HG02884 (cell line): ENCODE measurements at regions not wholly inside any gene's neighbourhood (a gene's known extent, or its start where the extent isn't known, plus 50 kb on each side); places are given as distances from the start of the nearest gene placed in this dataset.

Experiments
- ATAC-seq: cut with Tn5 transposase; IDR thresholded peaks from one replicate; pipeline ENCODE4 v1.9.1; 2021; ENCODE audit warnings: mild to moderate bottlenecking, moderate library complexity; ENCODE audit not compliant: unreplicated experiment

DNA sequence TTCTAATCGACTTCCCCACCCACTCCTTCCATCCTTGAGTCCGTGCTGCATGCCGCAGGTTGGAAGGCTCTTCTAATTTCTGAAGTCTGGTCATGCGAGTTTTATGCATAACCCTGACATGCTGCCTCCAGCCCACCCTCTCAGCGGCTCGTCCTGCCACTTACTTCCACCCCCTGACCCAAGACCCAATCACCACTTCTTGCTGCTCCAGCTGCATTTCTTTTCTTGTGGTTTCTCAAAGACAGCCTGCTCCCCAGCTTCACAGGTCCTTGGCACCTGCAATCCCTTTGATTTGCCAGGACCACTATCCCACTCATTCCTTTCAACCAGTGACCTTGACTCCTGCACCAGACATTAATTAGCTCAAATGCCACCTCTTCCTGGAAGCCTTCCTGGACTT, 486.7 kb downstream of the VRK1 start:
- ATAC-seq, result no peak

GRCh38 chr14:97287956-97288355, 490.8 kb downstream of the VRK1 start:
- ATAC-seq, result no peak

- ATAC-seq, result no peak
Observed at GRCh38 chr14:97290065-97290464, 492.9 kb downstream of the VRK1 start.

DNA sequence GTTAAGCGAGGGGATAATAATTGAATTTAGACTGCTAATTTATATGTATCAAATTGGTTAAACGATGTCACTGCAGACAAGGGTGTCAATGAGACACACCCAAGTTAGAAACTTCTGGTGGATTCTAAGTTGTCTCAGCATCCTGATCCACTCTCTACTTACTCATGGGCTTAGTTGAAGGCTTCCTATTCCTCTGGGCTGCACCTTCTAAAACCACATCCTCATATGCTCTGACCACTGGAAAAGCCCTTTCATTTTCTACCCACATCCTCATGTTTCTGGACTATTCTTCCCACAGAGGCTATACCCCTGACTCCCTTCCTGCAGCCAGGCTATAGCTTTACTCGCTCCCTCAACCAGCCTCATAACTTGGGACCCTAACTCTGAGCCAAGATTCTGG, 493.8 kb downstream of the VRK1 start:
- no peak for ATAC-seq

- ATAC-seq, result no peak
Observed at GRCh38 chr14:97293659-97294058, 496.5 kb downstream of the VRK1 start.

GRCh38 chr14:97295108-97295710, 498.0 kb downstream of the VRK1 start:
- no peak for ATAC-seq

DNA sequence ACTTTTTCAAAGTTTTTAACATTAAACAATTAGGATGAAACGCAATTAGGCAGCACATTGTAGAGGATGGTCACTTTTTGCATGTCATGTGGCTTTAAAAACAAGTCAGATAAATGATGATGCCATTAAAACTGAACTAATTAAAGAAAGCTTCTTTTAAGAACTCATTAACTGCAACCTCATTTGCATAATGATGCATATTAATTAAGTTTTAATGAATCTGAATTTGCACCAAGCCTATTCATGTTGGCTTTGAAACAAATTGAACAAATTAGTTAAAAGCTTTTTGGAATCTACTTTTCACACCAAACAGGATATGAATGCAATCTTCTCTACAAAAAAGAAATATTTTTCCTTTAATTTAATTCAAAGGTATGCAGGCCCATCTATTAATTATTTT, 499.0 kb downstream of the VRK1 start:
- ATAC-seq, result no peak

GRCh38 chr14:97297100-97297499, 499.9 kb downstream of the VRK1 start:
- ATAC-seq, result no peak

- no peak for ATAC-seq
Observed at GRCh38 chr14:97298331-97298730, 501.1 kb downstream of the VRK1 start.

DNA sequence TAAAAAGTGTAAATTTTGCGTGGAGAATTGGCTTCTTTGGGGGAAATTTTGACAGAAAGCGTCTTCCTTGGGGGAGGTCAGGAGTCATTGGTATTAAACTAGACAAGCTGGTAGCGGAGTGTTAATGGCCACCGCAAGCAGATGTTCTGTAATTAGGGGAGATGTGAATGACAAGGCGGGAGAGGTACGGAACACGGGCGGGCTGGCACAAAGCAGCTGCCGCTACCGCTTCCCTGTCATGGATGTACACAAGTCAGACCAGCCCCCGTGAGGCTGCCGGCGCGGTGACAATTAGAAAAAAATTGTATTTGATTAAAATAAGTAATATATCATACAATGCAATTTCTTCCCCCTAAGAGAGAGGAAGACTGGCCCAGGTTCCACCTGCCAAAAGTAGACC, 501.6 kb downstream of the VRK1 start:
- no peak for ATAC-seq

GRCh38 chr14:97299661-97300060, 502.5 kb downstream of the VRK1 start:
- no peak for ATAC-seq

DNA sequence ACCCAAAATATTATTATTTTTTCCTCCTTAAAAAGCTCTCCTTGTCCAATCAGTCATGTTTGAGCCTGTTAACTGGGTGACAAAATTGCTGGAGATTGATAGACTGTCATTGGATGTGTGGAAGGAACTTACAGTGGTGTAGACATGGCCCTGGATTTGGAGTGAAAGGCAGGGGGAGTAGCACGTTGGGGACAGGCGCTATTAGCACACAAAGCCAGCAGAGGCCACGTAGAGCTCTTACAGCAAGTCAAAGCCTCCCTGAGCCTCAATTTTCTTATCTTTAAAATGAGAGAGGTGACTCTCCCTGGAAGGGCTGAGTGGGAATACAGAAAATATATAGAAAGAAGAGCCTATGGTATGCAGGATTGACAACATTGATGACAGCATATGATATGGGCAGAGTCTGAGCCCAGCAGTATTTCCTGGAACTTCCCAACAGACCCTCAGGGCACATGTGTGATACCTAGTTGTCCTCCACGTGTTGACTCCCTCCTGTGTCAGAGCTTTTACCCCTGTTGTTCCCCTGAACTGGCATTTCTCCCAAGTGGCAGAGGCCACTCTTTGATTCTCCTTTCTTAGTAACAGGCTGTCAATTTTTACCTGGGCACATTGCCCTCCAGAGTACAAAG, 504.9 kb downstream of the VRK1 start:
- ATAC-seq, result no peak

DNA sequence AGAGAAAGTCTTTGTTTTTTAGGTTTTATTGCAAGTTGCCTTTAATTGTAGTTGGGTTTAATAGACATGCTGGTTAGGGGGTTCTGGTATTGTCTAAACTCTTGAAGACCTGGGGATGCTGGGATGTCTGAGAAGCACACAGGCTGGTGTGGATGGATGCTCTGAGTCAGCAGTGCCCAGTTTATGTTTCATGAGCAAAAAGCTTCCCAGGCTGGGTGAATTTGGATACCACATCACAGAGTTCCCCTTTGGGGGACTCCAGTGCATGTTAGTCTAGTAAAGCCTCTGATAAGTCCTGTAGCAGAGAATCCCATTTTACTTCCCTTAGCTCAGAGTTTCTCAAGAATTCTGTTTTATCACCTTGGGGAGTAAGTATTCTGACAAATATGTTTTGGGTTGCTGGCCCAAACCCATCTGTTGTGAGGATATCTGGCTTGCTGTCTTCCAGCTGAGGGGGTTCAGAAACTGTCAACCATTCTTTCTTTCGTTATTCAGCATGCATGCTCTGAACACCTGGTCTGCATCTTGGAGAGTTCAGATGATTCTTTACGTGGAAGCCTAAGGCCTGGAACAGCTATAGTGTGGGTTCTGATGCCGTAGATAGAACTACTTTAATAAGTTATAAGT, 509.1 kb downstream of the VRK1 start:
- ATAC-seq, result no peak

DNA sequence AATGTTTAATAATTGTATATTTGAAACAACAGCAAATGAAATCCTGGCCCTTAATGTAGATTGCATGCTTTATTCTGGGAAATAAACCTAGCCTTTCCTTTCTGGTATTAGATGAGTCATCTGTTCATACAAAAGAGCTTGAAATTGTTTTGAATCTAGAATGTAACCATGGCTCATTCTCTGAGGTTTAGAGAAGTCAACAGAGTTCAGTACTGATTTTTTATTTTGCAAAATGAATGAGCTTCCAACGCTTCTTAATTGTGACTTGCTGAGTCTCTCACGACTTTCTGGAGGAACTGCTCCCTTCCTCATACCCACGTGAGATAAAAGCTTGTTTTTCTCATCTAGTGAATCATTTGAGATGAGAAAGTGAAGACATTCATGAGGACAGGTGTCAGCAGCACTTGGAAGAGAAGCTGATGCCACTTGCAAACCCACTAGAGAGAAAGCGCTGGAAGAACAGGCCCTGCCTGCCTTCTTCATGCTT, 509.6 kb downstream of the VRK1 start:
- ATAC-seq, result no peak

DNA sequence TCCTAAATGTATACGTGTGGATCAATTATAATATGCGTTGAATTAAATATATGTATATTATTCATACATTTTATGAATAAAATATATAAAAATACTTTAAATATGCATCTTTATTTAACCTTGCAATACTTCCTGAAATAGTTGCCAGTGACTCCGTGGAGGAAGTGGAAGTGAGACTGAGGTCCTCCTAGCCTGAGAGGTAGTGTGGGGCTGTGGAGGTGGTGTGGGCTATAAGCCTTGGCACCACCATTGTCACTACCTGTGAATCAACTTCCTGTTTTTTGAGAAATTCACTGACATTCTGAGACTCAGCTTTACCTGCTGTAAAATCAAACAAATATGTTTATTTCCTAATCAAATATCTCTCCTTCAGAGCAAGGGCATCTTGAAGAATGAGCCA, 514.2 kb downstream of the VRK1 start:
- no peak for ATAC-seq

DNA sequence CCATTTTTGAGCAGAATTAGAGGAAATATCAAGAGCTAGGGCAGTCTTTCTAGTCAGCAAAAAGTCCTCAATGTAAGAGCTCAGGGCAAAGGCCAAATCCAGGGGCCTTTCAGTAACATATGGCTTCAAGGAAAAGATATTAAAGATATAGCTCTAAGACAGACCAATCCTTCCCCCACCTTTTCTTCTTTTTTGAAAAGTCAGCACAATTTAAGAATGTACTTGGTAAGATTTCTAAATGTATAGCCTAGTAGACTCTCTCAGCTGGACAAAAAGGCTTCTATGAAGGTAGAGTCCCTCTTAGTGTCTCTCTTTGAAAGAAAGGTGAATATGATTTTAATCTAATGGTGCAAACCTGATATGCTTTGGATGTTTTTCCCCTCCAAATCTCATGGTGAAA, 515.7 kb downstream of the VRK1 start:
- no peak for ATAC-seq

DNA sequence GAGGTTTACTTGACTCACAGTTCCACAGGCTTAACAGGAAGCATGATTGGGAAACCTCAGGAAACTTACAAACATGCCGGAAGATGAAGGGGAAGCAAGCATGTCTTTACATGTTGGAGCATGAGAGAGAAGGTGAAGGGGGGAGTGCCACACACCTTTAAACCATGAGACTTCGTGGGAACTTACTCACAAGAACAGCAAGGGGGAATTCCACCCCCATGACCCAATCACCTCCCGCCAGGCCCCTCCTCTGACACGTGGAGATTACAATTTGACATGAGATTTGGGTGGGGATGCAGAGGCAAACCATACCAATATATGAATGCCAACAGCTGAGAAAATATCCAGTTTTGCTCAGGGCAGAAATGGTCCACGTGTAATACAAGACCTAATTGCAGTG, 518.6 kb downstream of the VRK1 start:
- ATAC-seq, result no peak

GRCh38 chr14:97318380-97318779, 521.2 kb downstream of the VRK1 start:
- ATAC-seq, result no peak

GRCh38 chr14:97319691-97320090, 522.5 kb downstream of the VRK1 start:
- no peak for ATAC-seq

GRCh38 chr14:97328743-97329142, 531.6 kb downstream of the VRK1 start:
- no peak for ATAC-seq

- no peak for ATAC-seq
Observed at GRCh38 chr14:97329701-97330100, 532.5 kb downstream of the VRK1 start.

- ATAC-seq, result no peak
Observed at GRCh38 chr14:97331058-97331457, 533.9 kb downstream of the VRK1 start.
